ENCODE measurements at regions not wholly inside any gene's neighbourhood (a gene's known extent, or its start where the extent isn't known, plus 50 kb on each side); places are given as distances from the start of the nearest gene placed in this dataset.

- H3K27ac ChIP-seq (ENCODE audit: low read depth), result no peak overlapping the region
- no peaks in the 10 kb centered on the region for H3K9me2 ChIP-seq (ENCODE audit: insufficient read depth)
- H4K20me1 ChIP-seq (replicated peaks; ENCODE audit: insufficient read depth), result no peaks in the 10 kb centered on the region
- ATAC-seq (no peak; the same call in 2 of the 3 replicates), DNase-seq (ENCODE audit: low spot score) (no peak)
- no peaks in the 10 kb centered on the region for H3K27me3 Mint-ChIP-seq (ENCODE audit: insufficient read depth, low read depth, poor library complexity)
- no peaks in the 10 kb centered on the region for H3K36me3 ChIP-seq (ENCODE audit: insufficient read depth)
- H3K4me1 Mint-ChIP-seq, result peaks cover 6% of the 10 kb centered on the region
- H3K27me3 ChIP-seq (ENCODE audit: insufficient read depth), result no peaks in the 10 kb centered on the region
- H3K27ac Mint-ChIP-seq, result no peak overlapping the region
- TF ChIP-seq ETS1 (IDR thresholded peaks at IDR 0.05), result no peak
- TF ChIP-seq REST (IDR thresholded peaks at IDR 0.05; ENCODE audit: unreplicated experiment), result no peak
- TF ChIP-seq CTCF (conservative IDR thresholded peaks at IDR 0.05; ENCODE audit: low read depth in 2 of 2), result peak in 1 of 2 experiments; percentile 26; a peak in 2 of 4 replicates
- H3K9me3 Mint-ChIP-seq, result no peaks in the 10 kb centered on the region
- H3F3A ChIP-seq (replicated peaks; ENCODE audit: low read depth), result no peaks in the 10 kb centered on the region
- no peak overlapping the region for H2AFZ ChIP-seq
- no peak overlapping the region for H3K4me3 Mint-ChIP-seq
- no peaks in the 10 kb centered on the region for H3K4me1 ChIP-seq (ENCODE audit: insufficient read depth)
- H3K36me3 Mint-ChIP-seq (ENCODE audit: low read depth), result no peaks in the 10 kb centered on the region
- H3K79me2 ChIP-seq (replicated peaks; ENCODE audit: insufficient read depth), result no peaks in the 10 kb centered on the region
- no peak overlapping the region for H3K4me2 ChIP-seq
- no peak overlapping the region for H3K4me3 ChIP-seq
Observed at GRCh38 chrX:133468051-133468450, 52.8 kb upstream of the GPC4 start.

GRCh38 chrX:133465254-133465653 lies 50.0 kb upstream of the GPC4 start:
- Histone ChIP-seq H3K79me2 (replicated peaks; ENCODE audit: insufficient read depth) (no peaks in the 10 kb centered on the region), H3K4me3 (no peak overlapping the region), H3K36me3 (ENCODE audit: insufficient read depth) (no peaks in the 10 kb centered on the region), H2AFZ (no peak overlapping the region), H3K4me2 (no peak overlapping the region), H3K4me1 (ENCODE audit: insufficient read depth) (no peaks in the 10 kb centered on the region), H3K27me3 (ENCODE audit: insufficient read depth) (no peaks in the 10 kb centered on the region), H3F3A (replicated peaks; ENCODE audit: low read depth) (no peaks in the 10 kb centered on the region), H3K9me2 (ENCODE audit: insufficient read depth) (no peaks in the 10 kb centered on the region), H4K20me1 (replicated peaks; ENCODE audit: insufficient read depth) (no peaks in the 10 kb centered on the region), H3K27ac (ENCODE audit: low read depth) (no peak overlapping the region)
- Mint-ChIP-seq H3K27ac (no peak overlapping the region), H3K4me1 (peaks cover 6% of the 10 kb centered on the region), H3K4me3 (no peak overlapping the region), H3K36me3 (ENCODE audit: low read depth) (no peaks in the 10 kb centered on the region), H3K27me3 (ENCODE audit: insufficient read depth, low read depth, poor library complexity) (no peaks in the 10 kb centered on the region), H3K9me3 (no peaks in the 10 kb centered on the region)
- ATAC-seq (no peak), DNase-seq (ENCODE audit: low spot score) (no peak)
- TF ChIP-seq CREB1 (CRISPR knock-in tag; IDR thresholded peaks at IDR 0.05; ENCODE audit: low read depth) (no peak), EZH2 (IDR thresholded peaks at IDR 0.05; ENCODE audit: low read depth, unreplicated experiment) (no peak), JUNB (IDR thresholded peaks at IDR 0.05; ENCODE audit: unreplicated experiment) (no peak), ZNF331 (CRISPR knock-in tag; IDR thresholded peaks at IDR 0.05; ENCODE audit: low read depth) (no peak), NANOG (IDR thresholded peaks at IDR 0.05; ENCODE audit: borderline replicate concordance) (no peak), STAT1 (IDR thresholded peaks at IDR 0.05; ENCODE audit: unreplicated experiment) (no peak), ZNF462 (CRISPR knock-in tag; IDR thresholded peaks at IDR 0.05) (no peak)
